HepG2 (cell line): ENCODE measurements at regions not wholly inside any gene's neighbourhood (a gene's known extent, or its start where the extent isn't known, plus 50 kb on each side); places are given as distances from the start of the nearest gene placed in this dataset.

Experiments
- ATAC-seq: fragments of 200-7000 bp; cut with Tn5 transposase; 3 replicates; pipeline ENCODE4 v1.9.1; 2020; ENCODE audit warnings: mild to moderate bottlenecking, moderate library complexity
- BruUV-seq: library from RNA; stranded (reverse); fragments of 400-500 nt; replicated peaks from 2 replicates; lab custom pipeline; 2021; lab: Mats Ljungman, UMichigan
- CTCF ChIA-PET: fragments of 300-600 bp; formaldehyde crosslinking; extraction: SDS; loops from one replicate; lab custom pipeline; 2021; ENCODE audit warnings: low total read pairs, inconsistent platforms, low intra/inter-chr PET ratio; lab: Yijun Ruan, JAX
- POLR2A ChIA-PET: fragments of 350-600 bp; sonication (Branson Sonifier 250); formaldehyde crosslinking; loops from one replicate; lab custom pipeline; 2020; ENCODE audit warnings: antibody characterized with exemption, inconsistent platforms; lab: Yijun Ruan, JAX
- DNase-seq: peaks from one replicate; pipeline ENCODE4 v3.0.0-alpha.2; 2015; ENCODE audit warnings: low spot score
- FAIRE-seq: peaks from 3 replicates; lab custom pipeline; 2011; peaks lifted over from hg19 to GRCh38; lab: Jason Lieb, UNC
- H2AFZ ChIP-seq: one replicate; pipeline ENCODE4 v1.6.1; 2011; ENCODE audit warnings: low read length, inconsistent platforms
- H3K27ac ChIP-seq: fragments of 300-600 bp; 3 replicates; pipeline ENCODE4 v1.8.0; 2011; ENCODE audit warnings: mixed run types, mild to moderate bottlenecking, mixed read lengths, low read length, inconsistent platforms; ENCODE audit not compliant: insufficient read depth; ENCODE audit errors: extremely low read length
- H3K27me3 ChIP-seq, 2 experiments: fragments of 200-600 bp in 1 of 2; 2 replicates in 1 of 2; 3 replicates in 1 of 2; pipeline versions ENCODE4 v1.6.0 to v1.8.0; 2011; ENCODE audit warnings: low read length in 2 of 2, mild to moderate bottlenecking in 2 of 2, moderate library complexity in 2 of 2, inconsistent platforms in 1 of 2; ENCODE audit not compliant: insufficient read depth in 2 of 2, control insufficient read depth in 1 of 2
- H3K36me3 ChIP-seq, 2 experiments: fragments of 200-600 bp in 1 of 2; replicated peaks in 1 of 2; 2 replicates in 1 of 2; 3 replicates in 1 of 2; pipeline versions ENCODE4 v1.5.1 to v1.8.0; 2011; ENCODE audit warnings: low read length in 2 of 2, inconsistent platforms in 1 of 2; ENCODE audit not compliant: insufficient read depth in 2 of 2, control insufficient read depth in 1 of 2
- H3K4me1 ChIP-seq: 2 replicates; pipeline ENCODE4 v1.5.1; 2012; ENCODE audit warnings: low read length, inconsistent platforms; ENCODE audit not compliant: insufficient read depth
- H3K4me2 ChIP-seq: 2 replicates; pipeline ENCODE4 v1.6.0; 2011; ENCODE audit warnings: low read depth, low read length, inconsistent platforms
- H3K4me3 ChIP-seq, 3 experiments: fragments of 200-600 bp in 1 of 3; sonication (generic), shearing (Covaris generic) in 1 of 3; replicated peaks in 1 of 3; 2 replicates each; pipeline ENCODE4 v1.5.1; 2011 to 2016; ENCODE audit warnings: low read length in 3 of 3, inconsistent platforms in 2 of 3, low read depth in 2 of 3, mild to moderate bottlenecking in 2 of 3, control low read depth in 1 of 3, mixed read lengths in 1 of 3; ENCODE audit not compliant: insufficient read depth in 1 of 3
- H3K79me2 ChIP-seq: one replicate; pipeline ENCODE4 v1.6.1; 2011; ENCODE audit warnings: low read length, inconsistent platforms; ENCODE audit not compliant: insufficient read depth
- H3K9ac ChIP-seq: 2 replicates; pipeline ENCODE4 v1.6.0; 2011; ENCODE audit warnings: mild to moderate bottlenecking, low read depth, low read length, inconsistent platforms; ENCODE audit not compliant: insufficient read depth
- H3K9me3 ChIP-seq: 2 replicates; pipeline ENCODE4 v1.5.1; 2012; ENCODE audit warnings: mild to moderate bottlenecking, low read length
- H4K20me1 ChIP-seq: 2 replicates; pipeline ENCODE4 v1.6.0; 2011; ENCODE audit warnings: inconsistent platforms, mild to moderate bottlenecking, low read length, moderate library complexity; ENCODE audit not compliant: insufficient read depth
- HOXA5 ChIP-seq: sonication (generic); formaldehyde crosslinking; IDR thresholded peaks from 2 replicates; pipeline ENCODE4 v1.4.0; 2020; ENCODE audit warnings: missing genetic modification reagents
- NFKB2 ChIP-seq: sonication (generic); formaldehyde crosslinking; IDR thresholded peaks from 2 replicates; pipeline ENCODE4 v1.4.0; 2020; ENCODE audit warnings: missing genetic modification reagents, borderline replicate concordance
- PRDM4 ChIP-seq: sonication (generic); formaldehyde crosslinking; IDR thresholded peaks from 2 replicates; pipeline ENCODE4 v1.9.0; 2021; ENCODE audit warnings: missing genetic modification reagents, borderline replicate concordance
- SP1 ChIP-seq, 2 experiments: fragments of 450-650 bp in 1 of 2; sonication (generic) in 1 of 2; formaldehyde crosslinking in 1 of 2; IDR thresholded peaks; 2 replicates each; pipeline versions ENCODE4 v1.4.0 to v1.6.1; 2016 to 2020; ENCODE audit warnings: missing genetic modification reagents in 1 of 2
- TOE1 ChIP-seq: sonication (generic); formaldehyde crosslinking; IDR thresholded peaks from 2 replicates; pipeline ENCODE4 v1.4.0; 2020; ENCODE audit warnings: mild to moderate bottlenecking, missing genetic modification reagents
- YEATS4 ChIP-seq: sonication (generic); formaldehyde crosslinking; IDR thresholded peaks from 2 replicates; pipeline ENCODE4 v1.4.0; 2020; ENCODE audit warnings: missing genetic modification reagents, borderline replicate concordance
- ZBTB39 ChIP-seq: sonication (generic); formaldehyde crosslinking; IDR thresholded peaks from 2 replicates; pipeline ENCODE4 v1.5.0; 2020; ENCODE audit warnings: missing genetic modification reagents
- ZNF552 ChIP-seq: sonication (generic); formaldehyde crosslinking; IDR thresholded peaks from 2 replicates; pipeline ENCODE4 v1.9.0; 2022; ENCODE audit warnings: missing genetic modification reagents, mild to moderate bottlenecking, borderline replicate concordance
- ZNF740 ChIP-seq: sonication (generic); formaldehyde crosslinking; IDR thresholded peaks from 2 replicates; pipeline ENCODE4 v1.4.0; 2020; ENCODE audit warnings: missing genetic modification reagents
- ZSCAN20 ChIP-seq: sonication (generic); formaldehyde crosslinking; IDR thresholded peaks from 2 replicates; pipeline ENCODE4 v1.4.0; 2020; ENCODE audit warnings: missing genetic modification reagents, mild to moderate bottlenecking, borderline replicate concordance
- in situ Hi-C: cut with HindIII; loops from 2 replicates; pipeline ENCODE4 v1.10.0; 2017; ENCODE audit warnings: low pct_unique_long_range_greater_than_20kb; ENCODE audit not compliant: extremely low pct_ligation_motif_present
- intact Hi-C: fragments of 100-400 bp; cut with micrococcal nuclease; formaldehyde crosslinking; loops from one replicate; pipeline ENCODE4 v1.10.0; 2022; ENCODE audit not compliant: unreplicated experiment
- TF ChIP-seq, protein P1 (sequence below): sonication (generic); formaldehyde crosslinking; conservative IDR thresholded peaks from 2 replicates; pipeline ENCODE4 v1.8.0; 2022; ENCODE audit warnings: low read depth, missing genetic modification reagents

GRCh38 chr5:103842936-103843335 is 280.3 kb upstream of the NUDT12 start:
- no peak overlapping the region for H3K4me3 ChIP-seq
- no peaks in the 10 kb centered on the region for H3K27me3 ChIP-seq
- BruUV-seq: no TSS peak
- POLR2A ChIA-PET: no interaction called here
- H3K9me3 ChIP-seq: no peaks in the 10 kb centered on the region
- H3K9ac ChIP-seq: no peak overlapping the region
- no peak for FAIRE-seq
- in situ Hi-C loops (no loop called here), intact Hi-C loops (no loop called here)
- no peak overlapping the region for H3K4me2 ChIP-seq
- no peak overlapping the region for H3K27ac ChIP-seq
- no peaks in the 10 kb centered on the region for H4K20me1 ChIP-seq
- DNase-seq: no peak
- H3K36me3 ChIP-seq: no peaks in the 10 kb centered on the region
- H3K4me1 ChIP-seq: no peaks in the 10 kb centered on the region
- no peak overlapping the region for H2AFZ ChIP-seq
- CTCF ChIA-PET: no interaction called here
- ATAC-seq: no peak
- H3K79me2 ChIP-seq: no peaks in the 10 kb centered on the region
- TF ChIP-seq YEATS4: no peak
- TF ChIP-seq, protein P1, sequence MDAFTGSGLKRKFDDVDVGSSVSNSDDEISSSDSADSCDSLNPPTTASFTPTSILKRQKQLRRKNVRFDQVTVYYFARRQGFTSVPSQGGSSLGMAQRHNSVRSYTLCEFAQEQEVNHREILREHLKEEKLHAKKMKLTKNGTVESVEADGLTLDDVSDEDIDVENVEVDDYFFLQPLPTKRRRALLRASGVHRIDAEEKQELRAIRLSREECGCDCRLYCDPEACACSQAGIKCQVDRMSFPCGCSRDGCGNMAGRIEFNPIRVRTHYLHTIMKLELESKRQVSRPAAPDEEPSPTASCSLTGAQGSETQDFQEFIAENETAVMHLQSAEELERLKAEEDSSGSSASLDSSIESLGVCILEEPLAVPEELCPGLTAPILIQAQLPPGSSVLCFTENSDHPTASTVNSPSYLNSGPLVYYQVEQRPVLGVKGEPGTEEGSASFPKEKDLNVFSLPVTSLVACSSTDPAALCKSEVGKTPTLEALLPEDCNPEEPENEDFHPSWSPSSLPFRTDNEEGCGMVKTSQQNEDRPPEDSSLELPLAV (CRISPR knock-in tag): no peak
- no peak for TF ChIP-seq ZNF740 (CRISPR knock-in tag)
- TF ChIP-seq ZBTB39 (CRISPR knock-in tag): no peak
- TF ChIP-seq HOXA5 (CRISPR knock-in tag): no peak
- TF ChIP-seq SP1 (IDR thresholded peaks at IDR 0.05): no peak
- no peak for TF ChIP-seq SP1 (CRISPR knock-in tag; IDR thresholded peaks at IDR 0.05)
- no peak for TF ChIP-seq NFKB2 (CRISPR knock-in tag)
- TF ChIP-seq ZSCAN20 (CRISPR knock-in tag): no peak
- no peak for TF ChIP-seq ZNF552 (CRISPR knock-in tag)
- TF ChIP-seq PRDM4 (CRISPR knock-in tag): no peak
- no peak for TF ChIP-seq TOE1 (CRISPR knock-in tag)
